ENCODE measurements at regions not wholly inside any gene's neighbourhood (a gene's known extent, or its start where the extent isn't known, plus 50 kb on each side); places are given as distances from the start of the nearest gene placed in this dataset.

DNA sequence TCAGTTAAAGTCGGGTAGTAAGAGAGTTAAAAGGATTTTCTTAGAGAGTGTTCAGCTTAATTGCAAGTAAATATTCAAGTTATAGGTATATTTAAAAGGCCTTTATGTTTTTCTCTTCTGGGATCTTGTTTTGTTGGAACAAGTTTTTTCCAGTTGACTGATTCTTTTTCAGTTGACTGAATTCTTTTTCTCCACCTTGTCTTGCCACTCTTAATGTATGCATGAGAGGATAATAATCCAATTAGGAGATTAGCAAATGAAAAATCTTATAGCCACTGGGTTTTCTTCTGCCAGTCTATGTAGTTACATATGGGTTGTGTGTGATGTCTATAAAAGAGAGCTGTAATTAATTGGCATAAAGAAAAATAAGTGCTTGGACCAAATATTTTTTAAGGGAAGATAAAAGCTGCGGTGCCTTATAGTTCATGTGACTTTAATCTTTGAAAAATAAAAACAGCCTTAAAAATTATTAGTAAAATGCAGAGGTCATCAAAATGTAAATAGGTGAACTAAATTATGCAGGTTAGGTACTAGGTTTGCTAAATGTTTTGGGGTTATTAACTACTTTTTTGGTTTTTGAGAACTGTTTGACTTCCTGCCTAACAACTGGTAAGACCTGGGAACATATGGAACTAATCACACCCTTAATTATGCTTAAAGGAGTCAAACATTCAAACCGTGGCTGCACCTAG, 367.2 kb downstream of the HTR1B start:
- TF ChIP-seq, protein P1, sequence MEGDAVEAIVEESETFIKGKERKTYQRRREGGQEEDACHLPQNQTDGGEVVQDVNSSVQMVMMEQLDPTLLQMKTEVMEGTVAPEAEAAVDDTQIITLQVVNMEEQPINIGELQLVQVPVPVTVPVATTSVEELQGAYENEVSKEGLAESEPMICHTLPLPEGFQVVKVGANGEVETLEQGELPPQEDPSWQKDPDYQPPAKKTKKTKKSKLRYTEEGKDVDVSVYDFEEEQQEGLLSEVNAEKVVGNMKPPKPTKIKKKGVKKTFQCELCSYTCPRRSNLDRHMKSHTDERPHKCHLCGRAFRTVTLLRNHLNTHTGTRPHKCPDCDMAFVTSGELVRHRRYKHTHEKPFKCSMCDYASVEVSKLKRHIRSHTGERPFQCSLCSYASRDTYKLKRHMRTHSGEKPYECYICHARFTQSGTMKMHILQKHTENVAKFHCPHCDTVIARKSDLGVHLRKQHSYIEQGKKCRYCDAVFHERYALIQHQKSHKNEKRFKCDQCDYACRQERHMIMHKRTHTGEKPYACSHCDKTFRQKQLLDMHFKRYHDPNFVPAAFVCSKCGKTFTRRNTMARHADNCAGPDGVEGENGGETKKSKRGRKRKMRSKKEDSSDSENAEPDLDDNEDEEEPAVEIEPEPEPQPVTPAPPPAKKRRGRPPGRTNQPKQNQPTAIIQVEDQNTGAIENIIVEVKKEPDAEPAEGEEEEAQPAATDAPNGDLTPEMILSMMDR (IDR thresholded peaks at IDR 0.05) = no peak
- no peak for TF ChIP-seq POLR2A (IDR thresholded peaks at IDR 0.05)
- TF ChIP-seq EP300 (IDR thresholded peaks at IDR 0.05) = no peak
